ENCODE measurements at regions not wholly inside any gene's neighbourhood (a gene's known extent, or its start where the extent isn't known, plus 50 kb on each side); places are given as distances from the start of the nearest gene placed in this dataset.
"Not testable (repeated sequence)": the region's sequence is repeated elsewhere in the genome, so short reads cannot be mapped to it uniquely, and the experiment has no call there.

DNA sequence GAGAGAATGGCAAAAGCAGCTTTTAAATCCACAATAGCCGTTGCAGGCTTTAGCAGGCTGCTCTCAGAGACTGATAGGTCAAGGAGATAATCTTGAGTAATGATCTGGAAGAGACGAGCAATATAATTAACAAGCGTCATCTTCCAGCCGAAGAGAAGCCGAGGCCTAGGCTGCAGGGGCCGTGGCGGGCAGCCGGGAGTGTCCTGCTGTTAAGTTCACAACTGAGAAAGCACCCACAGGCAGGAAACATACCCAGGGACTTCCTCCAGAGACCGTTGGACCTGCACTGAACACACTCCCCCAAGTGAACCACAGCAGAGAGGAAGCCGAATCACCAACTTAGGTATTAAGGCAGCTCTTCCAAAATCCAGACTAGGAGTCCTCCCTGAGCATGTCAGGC is 182.3 kb downstream of the IRX2 start:
- DNase-seq: no peak

DNA sequence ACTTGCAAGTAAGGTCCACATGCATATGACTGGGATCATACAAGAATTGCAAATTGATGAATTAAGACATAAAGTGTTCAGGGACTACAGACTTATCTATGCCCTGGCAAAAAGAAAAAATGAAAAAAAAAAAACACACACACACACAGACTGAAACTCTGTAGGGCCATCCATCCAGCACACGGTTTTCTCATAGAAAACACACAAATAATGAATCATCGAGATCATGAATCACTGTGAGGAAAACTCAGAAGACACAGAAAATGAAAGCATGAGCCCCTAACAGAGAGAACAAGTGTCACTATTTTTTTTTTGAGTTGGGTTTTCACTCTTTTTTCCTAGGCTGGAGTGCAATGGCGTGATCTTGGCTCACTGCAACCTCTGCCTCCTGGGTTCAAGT is 185.2 kb downstream of the IRX2 start:
- DNase-seq: no peak

DNA sequence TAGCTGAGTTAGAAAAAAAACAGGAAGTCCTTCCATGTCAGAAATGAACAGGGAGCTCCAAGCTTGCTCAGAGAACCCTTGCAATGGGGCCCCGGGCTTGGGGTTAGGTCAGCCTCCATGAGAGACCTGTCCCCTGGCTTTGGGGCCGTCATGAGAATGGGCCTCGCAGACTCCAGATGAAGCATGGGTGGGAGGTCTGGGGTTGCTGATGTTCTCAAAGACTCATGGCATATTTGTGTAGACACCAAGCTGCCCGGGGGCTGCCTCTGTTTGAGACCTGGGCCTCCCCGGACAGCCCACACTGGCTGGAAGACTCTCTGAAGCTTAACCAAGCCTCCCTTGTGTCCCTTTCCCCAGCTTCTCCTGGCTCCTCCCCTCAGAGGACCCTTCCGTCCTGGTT is 186.3 kb downstream of the IRX2 start:
- no peak for DNase-seq

DNA sequence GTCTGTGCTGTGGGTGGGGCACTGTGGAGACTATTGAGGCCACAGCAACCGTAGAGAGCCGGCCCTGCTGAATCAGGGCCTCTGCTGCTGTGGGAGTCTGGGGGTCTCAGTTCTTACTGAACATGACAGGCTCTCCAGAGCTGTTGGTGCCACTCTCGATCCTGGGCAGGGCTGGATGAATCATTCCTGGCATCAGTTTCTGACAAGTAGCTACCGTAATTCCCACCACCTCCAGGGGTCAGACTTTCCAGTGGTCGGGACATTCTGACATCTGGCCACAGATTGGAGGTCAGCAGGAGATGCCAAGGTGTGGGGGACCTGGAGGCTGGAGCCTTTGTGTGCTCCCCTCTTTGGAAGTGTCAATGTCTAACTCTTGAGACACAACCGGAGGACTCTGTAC is 188.4 kb downstream of the IRX2 start:
- no peak for DNase-seq

DNA sequence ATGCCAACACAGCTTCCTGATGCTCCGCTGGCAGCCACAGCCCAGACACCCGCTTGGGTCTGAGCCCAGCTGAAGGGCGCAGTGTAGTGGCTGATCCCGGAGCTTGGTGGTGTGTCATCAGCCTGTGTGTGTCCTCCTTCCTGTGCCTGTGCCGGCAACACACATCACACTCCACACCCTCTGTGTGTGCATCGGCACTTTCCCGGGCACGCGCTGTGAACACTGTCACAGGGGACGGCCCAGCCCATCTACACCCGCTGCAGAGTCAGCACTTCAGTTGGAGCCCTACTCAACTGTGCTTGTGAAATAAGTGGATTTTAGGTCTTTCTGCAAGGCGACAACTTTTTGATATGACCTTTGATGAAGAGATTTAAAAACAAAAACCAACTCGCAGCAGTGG is 189.4 kb downstream of the IRX2 start:
- no peak for DNase-seq

DNA sequence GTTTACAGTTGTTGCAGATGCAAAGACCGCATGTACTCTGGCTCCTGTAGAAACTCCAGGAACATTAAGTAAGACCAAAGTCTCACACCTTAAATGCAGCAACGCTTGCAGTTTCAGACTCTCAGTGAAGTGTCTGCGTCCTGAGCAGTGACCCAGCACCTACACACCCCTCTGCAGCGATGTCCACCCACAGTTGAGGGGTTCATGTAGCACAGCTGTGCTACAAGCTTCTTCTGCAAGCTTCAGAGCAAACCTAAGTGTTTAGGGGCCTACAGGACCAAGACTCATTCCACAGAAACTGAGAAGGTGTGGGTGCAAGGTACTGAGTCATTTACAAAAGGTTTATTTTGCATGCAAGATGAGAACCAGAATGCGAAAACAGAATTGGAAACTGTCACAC is 191.0 kb downstream of the IRX2 start:
- no peak for DNase-seq

DNA sequence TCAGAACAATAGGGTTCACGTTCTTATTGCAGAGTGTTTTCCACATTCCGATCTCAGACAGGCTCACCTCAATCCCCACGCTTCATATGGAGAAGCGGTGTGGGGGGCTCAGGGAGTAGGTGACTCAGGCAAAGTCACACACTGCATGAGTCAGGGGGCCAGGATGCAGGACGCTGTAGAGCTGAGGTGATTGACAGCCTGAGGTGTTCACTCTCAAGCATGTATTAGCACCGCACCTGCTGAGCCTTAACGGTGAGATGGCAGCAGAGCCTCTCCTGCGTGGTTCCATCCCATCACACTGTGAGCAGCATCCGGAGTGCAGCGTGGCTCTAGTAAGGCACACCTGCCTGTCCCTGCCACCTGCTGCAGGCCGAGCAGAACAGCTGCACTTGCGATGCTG is 194.0 kb downstream of the IRX2 start:
- no peak for DNase-seq

DNA sequence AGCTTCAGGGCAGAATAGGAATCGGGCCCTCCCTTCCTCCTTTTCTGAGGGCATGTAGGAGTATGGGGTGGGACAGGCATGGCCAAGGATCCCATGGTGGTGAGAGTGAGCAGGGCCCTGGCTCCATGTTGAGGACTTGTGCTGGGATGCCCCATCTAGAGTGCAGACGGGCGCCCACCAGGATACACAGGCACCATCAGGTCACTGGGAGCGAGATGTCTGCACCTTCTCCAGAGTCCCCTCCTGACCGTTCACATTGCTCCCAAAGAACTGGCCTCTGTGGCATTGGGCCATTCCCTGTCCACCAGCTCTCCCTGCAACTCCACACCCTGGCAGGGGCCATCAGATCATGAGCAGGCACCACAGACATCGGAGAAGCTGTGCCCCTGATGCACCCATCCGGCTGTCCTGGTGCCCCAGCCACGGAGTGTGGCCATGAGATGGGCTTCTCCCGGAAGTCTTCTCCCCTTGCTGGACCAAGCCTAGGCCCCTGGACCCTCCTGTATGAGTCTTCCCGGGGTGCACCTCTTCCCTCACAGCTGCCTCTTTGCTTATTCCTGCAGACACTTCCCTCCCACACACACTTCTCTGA is 195.0 kb downstream of the IRX2 start:
- no peak for DNase-seq

DNA sequence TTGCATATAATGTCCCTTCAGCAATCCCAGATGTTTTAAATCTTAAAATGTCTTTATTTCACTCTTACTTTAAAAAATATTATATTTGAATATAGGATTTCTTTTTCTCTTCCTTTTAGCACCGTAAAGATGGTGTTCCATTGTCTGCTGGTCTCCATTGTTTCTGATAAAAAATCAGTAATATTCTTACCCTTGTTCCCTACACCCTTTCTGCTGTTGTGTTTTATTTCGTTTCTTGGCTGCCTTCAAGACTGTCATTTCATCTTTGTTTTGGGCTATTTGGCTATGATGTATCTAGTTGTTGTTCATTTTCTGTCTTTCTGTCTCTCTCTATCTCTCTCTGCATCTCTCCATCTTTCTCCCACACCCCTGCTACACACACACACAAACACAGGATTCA is 197.9 kb downstream of the IRX2 start:
- DNase-seq: no peak

DNA sequence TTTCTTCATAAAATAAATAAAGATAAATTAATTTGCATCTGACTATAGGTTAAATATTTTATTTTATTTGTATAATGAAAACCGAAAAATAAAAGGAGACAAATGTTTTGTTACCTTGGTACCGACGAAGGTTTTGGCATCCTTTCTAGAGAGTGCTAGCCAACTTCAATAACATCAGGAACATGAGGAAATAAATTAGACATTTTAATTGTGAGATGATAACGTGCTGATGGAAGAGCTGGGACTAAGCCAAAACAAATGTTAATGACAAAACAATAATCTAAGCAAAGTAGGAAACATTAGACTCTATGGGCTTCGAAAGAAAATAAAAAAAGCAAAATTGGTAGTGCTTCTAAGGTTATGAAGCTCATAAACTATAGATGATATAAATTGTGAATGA is 201.0 kb downstream of the IRX2 start:
- DNase-seq: no peak

DNA sequence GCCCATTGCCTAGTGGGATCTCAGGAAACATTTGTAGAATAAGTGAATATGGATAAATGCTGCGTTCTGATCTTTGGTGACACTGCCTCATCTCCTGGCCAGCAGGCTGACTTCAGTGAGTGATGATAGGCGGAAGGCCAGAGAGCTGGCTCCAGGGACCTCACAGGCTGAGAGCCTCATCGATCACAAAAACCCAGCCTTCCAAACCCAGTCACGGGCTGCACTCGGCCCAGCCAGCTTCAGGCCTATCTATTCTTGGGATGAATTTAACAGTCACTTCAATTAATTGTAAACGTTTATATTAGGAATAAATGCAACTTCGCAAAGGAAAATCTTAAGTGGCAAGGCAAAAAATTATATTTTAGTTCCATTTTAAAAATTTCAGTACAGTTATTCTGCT is 201.6 kb downstream of the IRX2 start:
- DNase-seq: no peak

DNA sequence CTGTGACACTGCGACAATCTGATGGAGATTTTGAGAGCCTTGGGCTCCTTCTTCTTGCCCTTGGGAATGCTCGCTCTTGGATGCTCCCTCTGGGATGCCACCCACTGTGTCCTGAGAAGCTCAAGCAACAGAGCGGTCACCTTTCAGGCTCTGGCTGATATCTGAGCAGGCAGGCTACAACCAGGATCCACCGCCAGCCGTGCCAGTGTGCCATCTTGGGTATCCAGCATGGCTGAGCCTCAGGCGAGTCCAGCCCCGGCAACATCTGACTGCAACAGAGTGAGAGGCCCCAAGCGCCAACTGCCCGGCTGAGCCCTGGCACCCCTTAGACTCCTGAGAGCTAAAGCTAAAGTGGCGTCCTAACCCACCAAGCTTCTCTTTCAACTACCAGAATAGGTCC is 202.1 kb downstream of the IRX2 start:
- no peak for DNase-seq

DNA sequence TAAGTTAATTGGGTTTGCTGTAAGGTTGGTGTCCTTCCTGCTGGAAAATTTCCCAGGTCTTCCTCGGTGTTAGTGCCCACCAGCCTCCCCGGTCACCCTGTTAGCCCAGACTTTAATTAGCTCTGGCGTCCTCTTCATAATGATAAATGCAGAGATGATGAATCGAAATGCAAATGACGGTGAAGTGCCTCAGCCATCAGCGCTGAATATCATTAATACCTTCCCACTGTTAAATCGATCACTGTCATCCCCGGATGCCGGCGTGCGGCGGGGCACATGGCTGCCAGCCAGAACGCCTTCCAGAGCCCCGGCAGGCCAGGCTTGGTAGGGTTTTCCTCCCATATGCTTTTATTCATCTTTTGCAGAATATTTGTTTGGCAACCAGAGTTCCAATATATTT is 204.5 kb downstream of the IRX2 start:
- no peak for DNase-seq

DNA sequence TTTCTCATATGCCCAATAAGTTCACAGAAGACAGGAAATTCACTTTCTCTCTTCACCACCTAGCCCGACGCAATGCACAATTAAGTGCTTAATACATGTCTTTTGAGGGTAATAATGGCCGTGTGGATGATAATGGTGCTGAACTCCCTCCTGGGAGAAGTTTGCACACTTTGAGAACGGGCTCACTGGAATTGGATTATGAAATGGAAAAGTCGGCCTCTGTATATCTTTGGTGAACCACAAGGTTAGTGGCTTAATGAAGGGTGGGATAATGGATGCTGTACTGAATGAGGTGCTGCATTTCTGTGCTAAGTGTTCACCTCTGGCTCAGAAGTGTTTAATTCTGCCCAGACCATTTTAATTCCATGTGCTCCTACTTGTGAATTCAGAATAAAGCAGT is 207.5 kb downstream of the IRX2 start:
- no peak for DNase-seq

DNA sequence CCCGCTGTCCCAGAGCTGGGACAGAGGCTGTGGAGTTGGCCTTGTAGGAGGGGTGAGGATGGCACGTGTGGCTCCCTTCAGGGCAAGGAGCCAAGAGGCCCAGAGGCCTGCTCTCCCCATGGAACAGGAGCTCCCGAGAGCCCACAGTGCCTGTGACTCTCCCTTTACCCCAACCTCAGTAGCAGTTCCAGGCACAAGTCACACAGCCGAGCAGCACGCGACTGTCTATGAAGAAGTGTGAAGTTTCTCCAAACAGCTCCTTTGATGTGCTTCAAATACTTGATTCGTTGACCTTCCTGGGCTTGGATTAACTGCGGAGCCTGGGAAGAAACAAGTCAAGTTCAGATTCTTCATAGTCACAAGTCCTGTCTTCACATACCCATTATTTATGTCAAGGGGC is 208.7 kb downstream of the IRX2 start:
- no peak for DNase-seq

DNA sequence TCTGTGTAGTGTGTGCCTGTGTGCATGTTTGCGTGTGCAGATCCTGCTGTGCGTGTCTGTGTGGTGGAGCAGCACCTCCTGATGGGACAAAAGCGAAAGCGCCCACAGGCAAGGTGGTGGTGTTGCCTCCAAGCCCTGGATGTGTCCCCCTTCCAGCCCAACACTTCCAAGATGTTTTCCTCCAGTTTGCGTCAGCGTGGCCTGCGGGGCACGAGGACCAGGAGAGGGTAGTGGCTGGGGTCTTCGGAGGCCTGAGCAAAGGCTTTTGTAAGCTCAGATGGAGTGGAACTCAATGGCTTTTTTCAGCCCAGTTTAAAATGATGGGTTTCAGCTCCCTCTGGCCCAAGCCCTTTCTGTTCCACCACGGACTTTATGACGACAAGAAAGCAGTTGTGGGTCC is 209.5 kb downstream of the IRX2 start:
- no peak for DNase-seq

DNA sequence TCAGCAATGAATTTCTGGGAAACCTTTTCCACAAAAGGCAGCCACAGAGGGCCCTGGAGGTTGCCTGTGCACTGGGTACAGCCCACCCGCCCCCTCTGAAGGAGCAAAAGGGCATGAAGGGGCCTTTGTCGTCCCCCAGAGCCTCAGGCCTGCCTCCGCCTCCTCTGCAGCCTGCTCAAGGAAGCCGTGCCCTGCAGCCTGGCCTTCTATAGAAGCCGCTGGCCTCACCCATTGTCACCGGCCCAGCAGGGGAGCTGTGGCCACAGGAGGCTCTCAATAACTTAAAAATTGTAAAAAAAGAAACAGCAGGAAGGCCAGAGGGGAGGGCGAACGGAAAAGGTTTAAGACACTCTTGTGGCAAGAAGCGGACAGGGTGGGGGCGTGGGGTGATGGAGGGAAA is 213.3 kb downstream of the IRX2 start:
- DNase-seq: no peak

DNA sequence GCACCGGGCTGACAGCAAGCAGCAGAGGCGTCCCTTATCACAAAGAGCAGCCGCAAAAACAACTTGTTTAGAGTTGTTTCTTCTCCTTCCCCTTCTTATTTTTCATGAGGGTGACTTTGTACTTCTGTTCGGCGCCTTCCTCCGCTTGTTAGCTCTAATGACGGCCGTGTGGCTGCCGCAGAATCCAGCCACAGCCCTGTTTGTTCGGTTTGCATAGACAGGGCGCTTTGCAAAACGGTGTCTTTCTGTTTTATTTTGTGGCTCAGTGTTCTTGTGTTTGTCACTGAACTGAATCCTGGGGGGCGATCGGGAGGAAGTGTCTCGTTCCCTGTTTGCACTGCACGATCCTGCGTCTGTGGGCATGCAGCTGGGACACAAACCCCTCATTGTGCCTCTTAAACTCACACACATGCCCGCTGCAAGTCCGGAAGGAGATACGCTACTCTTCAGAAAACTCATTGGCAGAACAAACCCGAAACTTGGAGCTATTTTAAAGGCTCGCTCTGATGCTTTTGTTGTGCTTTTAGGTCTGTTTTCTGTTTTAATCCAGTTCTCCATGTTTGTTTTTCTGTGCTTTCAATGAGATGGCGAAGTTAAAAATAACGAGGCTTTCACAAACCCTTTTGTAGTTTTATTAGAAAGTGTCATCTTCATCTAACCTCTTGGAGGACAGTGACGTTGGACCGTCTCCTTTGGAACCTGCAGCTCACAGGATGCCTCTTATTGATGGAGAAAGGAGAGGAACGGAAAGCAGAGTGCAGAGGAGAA is 213.9 kb downstream of the IRX2 start:
- DNase-seq: no peak

DNA sequence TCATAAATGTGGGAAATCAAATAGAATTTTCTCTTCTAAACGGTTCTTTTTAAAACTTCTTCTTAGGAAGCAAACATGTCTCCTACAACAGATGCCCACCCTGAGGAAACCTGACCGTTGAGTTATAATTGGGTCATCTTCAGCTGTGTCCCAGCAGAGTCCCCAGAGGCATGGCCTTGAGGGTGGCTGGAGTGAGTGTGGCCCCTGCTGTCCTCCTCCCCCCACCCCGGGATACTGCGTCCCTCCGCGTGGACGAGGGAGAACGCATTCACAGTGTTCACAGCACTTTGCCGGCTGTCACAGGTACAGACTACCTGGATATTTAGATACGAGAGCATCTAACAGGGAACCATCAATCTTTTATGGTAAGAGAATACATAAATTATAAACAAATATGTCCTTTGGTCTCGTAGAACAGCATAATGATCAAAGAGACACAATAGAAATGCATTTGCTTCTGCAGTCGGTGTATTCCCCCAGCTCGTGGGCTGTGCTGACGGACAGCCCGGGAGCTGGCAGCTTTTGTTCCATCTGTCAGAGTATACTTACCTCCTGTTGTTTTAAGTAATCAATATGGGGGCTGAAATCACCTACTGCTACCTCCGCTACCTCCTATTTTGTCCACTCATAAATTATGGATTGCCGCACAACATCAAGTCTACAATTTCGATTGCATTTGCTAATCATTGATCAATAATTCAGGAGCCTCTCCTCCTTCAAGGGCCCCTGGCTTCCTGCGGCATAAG is 214.7 kb downstream of the IRX2 start:
- no peak for DNase-seq

DNA sequence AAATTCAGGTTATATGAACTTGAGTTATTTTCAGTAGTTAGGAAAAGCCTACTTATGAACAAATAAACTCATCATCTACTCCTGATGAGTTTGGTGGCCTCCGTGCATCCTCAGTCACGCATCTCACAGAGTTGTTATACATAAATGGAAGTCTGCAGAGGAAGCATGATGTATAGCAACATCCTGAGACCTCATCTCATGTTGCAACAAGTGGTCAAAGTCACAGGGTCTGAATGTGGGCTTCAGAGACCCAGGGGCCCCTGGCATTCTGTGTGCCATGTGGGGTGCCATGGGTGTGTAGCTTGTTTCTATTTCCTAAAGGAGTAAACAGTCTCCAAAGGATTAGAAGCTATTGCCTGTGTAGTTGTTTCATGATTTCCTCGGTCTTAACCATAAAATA is 216.5 kb downstream of the IRX2 start:
- no peak for DNase-seq

DNA sequence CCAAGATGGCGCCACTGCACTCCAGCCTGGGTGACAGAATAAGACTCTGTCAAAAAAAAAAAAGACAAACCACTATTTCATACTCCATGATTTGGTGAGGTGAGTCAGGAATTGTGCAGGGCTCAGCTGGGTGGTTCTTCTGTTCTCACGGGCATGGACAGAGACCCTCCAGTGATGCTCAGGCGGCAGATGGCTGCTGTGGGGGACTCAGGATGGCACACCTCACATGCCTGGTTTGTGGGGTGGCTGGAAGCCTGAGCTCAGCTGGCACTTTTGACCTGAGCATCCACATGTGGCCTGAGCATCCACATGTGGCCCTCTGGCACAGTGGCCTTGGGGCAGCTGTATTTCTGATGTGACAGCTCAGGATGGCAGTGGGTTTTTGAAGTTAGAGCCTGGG is 217.2 kb downstream of the IRX2 start:
- DNase-seq: no peak

DNA sequence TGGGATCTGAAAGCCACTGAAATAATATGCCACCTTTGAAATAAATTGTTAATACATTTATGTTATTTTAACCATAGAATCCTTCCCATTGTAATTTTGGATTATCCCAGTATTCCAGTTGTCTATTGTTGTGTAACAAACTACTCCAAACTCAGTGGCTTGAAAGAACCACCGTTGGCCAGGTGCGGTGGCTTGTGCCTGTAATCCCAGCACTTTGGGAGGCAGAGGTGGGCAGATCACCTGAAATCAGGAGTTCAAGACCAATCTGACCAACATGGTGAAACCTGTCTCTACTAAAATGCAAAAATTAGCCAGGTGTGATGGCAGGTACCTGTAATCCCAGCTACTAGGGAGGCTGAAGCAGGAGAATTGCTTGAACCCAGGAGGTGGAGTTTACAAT is 217.6 kb downstream of the IRX2 start:
- DNase-seq: not testable (repeated sequence)

DNA sequence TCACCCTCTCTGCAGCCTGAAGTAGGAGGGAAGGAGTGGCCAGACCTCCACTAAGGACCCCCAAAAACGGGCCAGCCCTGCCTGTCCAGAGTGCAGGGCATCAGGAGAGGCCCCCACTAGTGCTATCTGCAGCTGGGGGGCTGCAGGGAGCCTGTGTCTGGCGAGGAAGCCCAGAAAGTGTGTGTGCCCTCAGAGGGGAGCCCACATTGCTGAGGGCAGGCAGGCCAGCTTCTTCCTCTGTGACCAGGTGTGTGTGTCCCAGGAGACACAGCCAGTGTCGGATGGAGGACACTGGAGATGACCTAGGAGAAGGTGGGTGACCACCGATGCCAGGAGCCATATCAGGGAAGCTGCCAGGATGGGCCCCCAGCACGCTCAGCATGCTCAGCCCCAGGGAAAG is 218.7 kb downstream of the IRX2 start:
- DNase-seq: no peak

DNA sequence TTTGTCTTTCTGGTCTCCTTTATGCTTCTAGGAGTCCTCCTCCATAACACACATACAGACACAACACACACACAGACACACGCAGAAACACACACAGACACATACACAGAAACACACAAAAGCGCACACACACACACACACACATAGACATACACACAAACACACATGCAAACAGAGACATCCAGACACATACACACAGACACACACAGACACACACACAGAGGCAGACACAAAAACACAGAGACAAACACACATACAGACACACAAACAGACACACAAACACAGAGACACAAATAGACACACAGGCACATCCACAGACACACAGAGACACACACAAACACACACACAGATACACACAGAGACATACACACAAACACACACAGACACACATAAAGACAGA is 220.2 kb downstream of the IRX2 start:
- DNase-seq: no peak

DNA sequence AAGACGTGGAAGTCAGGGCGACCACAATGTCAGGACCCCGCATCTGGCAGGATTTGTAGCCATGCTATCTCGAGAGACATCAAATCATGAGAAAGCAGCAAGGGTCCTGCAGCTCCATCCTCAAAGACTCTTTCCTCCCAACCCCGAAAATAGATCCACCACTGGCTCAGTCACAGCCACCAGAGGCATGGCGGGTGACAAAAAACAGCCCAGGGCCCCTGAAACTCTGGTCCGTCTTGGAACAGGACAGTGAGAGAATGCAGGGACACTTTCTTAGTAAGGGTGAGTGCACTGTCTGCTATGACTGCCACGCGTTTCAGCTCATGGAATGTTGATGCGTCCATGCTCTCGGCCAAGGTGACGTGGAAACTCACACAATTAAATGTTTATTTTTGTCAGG is 220.9 kb downstream of the IRX2 start:
- DNase-seq: no peak

All from CD4-positive, alpha-beta T cell treated with Interleukin-1 beta for 1 hour (primary cell).